ENCODE measurements at regions not wholly inside any gene's neighbourhood (a gene's known extent, or its start where the extent isn't known, plus 50 kb on each side); places are given as distances from the start of the nearest gene placed in this dataset.

DNA sequence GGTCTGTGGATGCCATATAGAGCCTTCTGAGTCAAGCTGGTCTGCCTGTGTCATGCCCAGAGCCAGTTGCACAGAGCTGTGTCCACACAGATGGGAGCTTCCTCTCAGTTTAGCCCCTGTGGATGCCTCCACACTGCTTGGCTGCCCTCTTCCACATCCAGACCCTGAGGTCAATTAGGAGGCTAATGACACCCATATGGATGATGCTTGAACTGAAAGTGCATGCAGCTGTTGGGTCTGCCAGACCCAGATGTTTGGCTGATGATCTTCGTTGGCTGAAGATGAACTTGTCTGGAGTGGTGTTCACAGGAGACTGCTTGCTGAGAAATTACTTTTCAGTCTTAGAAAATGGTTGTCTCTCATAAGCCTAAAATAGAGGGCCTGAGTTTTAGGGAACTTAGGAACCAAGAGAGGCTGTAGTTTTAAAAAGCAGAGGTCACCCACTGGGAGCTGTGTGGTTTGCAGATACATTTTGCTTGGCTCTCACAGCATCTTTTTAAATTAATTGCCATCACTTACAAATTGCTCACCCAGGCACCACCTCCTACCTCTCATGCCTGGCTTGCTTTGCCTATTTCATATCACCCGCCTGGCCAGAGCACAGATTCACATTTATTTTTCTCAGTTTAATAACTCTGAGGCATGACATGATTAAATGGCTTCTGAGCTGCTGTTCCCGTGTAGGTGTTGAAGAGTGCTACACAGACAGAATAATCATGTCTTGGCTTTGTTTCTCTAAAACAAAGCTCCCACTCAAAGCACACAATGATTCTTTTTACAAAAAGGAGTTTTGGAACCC is 176.1 kb downstream of the MINAR1 start:
- no peaks in the 10 kb centered on the region for H3K9me3 ChIP-seq (ENCODE audit: severe bottlenecking)
- H3K4me1 ChIP-seq (ENCODE audit: insufficient read depth, poor library complexity, severe bottlenecking): no peaks in the 10 kb centered on the region
- H3K36me3 ChIP-seq (ENCODE audit: low read depth): no peaks in the 10 kb centered on the region
- ATAC-seq (ENCODE audit: low read depth): no peak; the same call in 2 of the 3 replicates
- DNase-seq (ENCODE audit: low spot score): no peak
- TF ChIP-seq, protein P1, sequence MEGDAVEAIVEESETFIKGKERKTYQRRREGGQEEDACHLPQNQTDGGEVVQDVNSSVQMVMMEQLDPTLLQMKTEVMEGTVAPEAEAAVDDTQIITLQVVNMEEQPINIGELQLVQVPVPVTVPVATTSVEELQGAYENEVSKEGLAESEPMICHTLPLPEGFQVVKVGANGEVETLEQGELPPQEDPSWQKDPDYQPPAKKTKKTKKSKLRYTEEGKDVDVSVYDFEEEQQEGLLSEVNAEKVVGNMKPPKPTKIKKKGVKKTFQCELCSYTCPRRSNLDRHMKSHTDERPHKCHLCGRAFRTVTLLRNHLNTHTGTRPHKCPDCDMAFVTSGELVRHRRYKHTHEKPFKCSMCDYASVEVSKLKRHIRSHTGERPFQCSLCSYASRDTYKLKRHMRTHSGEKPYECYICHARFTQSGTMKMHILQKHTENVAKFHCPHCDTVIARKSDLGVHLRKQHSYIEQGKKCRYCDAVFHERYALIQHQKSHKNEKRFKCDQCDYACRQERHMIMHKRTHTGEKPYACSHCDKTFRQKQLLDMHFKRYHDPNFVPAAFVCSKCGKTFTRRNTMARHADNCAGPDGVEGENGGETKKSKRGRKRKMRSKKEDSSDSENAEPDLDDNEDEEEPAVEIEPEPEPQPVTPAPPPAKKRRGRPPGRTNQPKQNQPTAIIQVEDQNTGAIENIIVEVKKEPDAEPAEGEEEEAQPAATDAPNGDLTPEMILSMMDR (IDR thresholded peaks at IDR 0.05; ENCODE audit: poor library complexity, severe bottlenecking): no peak
- no peak overlapping the region for H3K4me3 ChIP-seq (ENCODE audit: severe bottlenecking)
- H3K27ac ChIP-seq (ENCODE audit: poor library complexity, severe bottlenecking): no peak overlapping the region
- H3K27me3 ChIP-seq (ENCODE audit: insufficient read depth, poor library complexity, severe bottlenecking): peaks cover 66% of the 10 kb centered on the region

DNA sequence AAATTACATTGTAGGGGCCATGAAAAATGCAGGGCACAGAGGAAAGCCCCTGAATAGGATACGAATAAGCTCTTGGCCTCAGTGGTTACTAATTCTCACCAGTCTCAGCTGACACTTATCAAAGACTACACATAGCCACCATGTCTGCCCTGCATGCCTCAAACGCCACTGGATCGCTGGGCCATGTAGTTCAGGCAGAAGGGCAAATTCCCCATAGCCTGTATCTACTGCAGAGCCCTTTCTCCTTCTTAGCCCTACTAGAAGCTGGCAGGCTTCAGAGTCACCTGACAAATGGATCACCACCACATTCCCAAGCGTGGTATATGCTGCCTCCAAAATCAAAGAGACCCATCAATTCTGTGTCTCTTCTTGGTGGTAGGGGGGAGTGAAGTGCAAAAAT is 177.4 kb downstream of the MINAR1 start:
- TF ChIP-seq, protein P1 (IDR thresholded peaks at IDR 0.05; ENCODE audit: poor library complexity, severe bottlenecking): no peak
- no peak overlapping the region for H3K27ac ChIP-seq (ENCODE audit: poor library complexity, severe bottlenecking)
- H3K9me3 ChIP-seq (ENCODE audit: severe bottlenecking): no peaks in the 10 kb centered on the region
- H3K36me3 ChIP-seq (ENCODE audit: low read depth): no peaks in the 10 kb centered on the region
- no peak overlapping the region for H3K4me3 ChIP-seq (ENCODE audit: severe bottlenecking)
- ATAC-seq (ENCODE audit: low read depth) (no peak), DNase-seq (ENCODE audit: low spot score) (no peak)
- no peaks in the 10 kb centered on the region for H3K4me1 ChIP-seq (ENCODE audit: insufficient read depth, poor library complexity, severe bottlenecking)
- H3K27me3 ChIP-seq (ENCODE audit: insufficient read depth, poor library complexity, severe bottlenecking): peaks cover 63% of the 10 kb centered on the region

DNA sequence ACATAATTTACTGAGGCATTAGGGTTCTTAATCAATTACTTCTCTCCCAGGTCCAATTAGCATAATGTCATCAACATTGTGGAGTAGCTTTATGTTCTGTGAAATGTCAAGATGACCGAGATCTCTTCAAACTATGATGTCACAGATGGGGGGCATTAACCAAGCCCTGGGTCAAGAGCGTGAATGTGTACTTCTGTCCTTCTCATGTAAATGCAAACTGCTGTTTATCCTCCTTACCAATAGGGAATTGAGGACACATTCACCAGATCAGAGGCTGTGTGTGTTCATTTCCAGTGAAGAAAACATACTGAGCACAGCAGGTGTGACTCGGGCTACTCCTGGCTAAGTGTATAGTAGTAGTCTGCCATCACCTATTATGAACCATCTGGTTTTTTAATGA is 177.9 kb downstream of the MINAR1 start:
- Histone ChIP-seq H3K27ac (ENCODE audit: poor library complexity, severe bottlenecking) (no peak overlapping the region), H3K4me1 (ENCODE audit: insufficient read depth, poor library complexity, severe bottlenecking) (no peaks in the 10 kb centered on the region), H3K4me3 (ENCODE audit: severe bottlenecking) (no peak overlapping the region), H3K27me3 (ENCODE audit: insufficient read depth, poor library complexity, severe bottlenecking) (peaks cover 58% of the 10 kb centered on the region), H3K36me3 (ENCODE audit: low read depth) (no peaks in the 10 kb centered on the region), H3K9me3 (ENCODE audit: severe bottlenecking) (no peaks in the 10 kb centered on the region)
- ATAC-seq (ENCODE audit: low read depth) (no peak), DNase-seq (ENCODE audit: low spot score) (no peak)
- TF ChIP-seq, protein P1 (IDR thresholded peaks at IDR 0.05; ENCODE audit: poor library complexity, severe bottlenecking): no peak

DNA sequence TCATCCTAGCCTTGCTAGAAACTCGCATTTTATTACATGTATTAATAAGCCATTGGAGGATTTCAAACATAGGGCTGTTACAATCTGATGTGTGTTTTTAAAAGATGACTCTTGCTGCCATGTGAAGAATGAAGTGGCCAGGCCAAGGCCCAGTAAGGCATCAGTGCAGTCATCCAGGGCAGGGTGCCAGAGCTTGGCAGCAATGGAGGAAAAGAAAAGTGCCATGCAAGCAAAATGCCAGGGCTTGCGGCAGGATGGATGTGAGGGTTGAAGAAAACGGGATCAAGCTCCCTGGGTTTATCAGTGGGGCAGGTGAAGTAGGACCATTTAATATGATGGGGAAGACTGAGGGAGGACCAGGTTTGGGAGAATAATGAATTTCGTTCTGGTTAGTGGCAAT is 183.6 kb downstream of the MINAR1 start:
- ATAC-seq (ENCODE audit: low read depth) (no peak), DNase-seq (ENCODE audit: low spot score) (no peak)
- TF ChIP-seq, protein P1 (IDR thresholded peaks at IDR 0.05; ENCODE audit: poor library complexity, severe bottlenecking): no peak
- Histone ChIP-seq H3K36me3 (ENCODE audit: low read depth) (no peaks in the 10 kb centered on the region), H3K27ac (ENCODE audit: poor library complexity, severe bottlenecking) (no peak overlapping the region), H3K4me1 (ENCODE audit: insufficient read depth, poor library complexity, severe bottlenecking) (no peaks in the 10 kb centered on the region), H3K27me3 (ENCODE audit: insufficient read depth, poor library complexity, severe bottlenecking) (peaks cover 29% of the 10 kb centered on the region), H3K9me3 (ENCODE audit: severe bottlenecking) (no peaks in the 10 kb centered on the region), H3K4me3 (ENCODE audit: severe bottlenecking) (no peak overlapping the region)

DNA sequence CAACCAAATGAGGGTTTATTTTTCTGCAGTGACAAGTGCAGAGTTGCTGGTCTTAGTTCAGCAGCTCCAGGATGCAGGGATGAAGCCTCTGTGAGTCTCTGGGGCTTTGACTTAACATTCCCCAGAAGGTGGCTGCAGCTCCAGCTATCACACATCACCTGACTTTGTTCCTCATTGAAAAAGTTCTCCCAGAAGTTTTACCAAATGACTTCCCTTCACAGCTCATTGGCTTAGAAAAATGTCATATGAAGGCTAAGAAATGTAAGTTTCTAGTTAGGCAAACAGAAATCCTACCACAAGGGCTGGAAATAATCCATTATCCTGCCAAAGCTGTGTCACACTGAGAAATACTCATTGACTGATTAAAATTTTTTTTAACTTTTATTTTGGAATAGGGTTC is 184.9 kb downstream of the MINAR1 start:
- no peak overlapping the region for H3K4me3 ChIP-seq (ENCODE audit: severe bottlenecking)
- ATAC-seq (ENCODE audit: low read depth): no peak
- H3K36me3 ChIP-seq (ENCODE audit: low read depth): no peaks in the 10 kb centered on the region

More for the DNA sequence above, 184.9 kb downstream of the MINAR1 start:
- Histone ChIP-seq H3K27ac (ENCODE audit: poor library complexity, severe bottlenecking) (no peak overlapping the region), H3K4me1 (ENCODE audit: insufficient read depth, poor library complexity, severe bottlenecking) (no peaks in the 10 kb centered on the region), H3K9me3 (ENCODE audit: severe bottlenecking) (no peaks in the 10 kb centered on the region), H3K27me3 (ENCODE audit: insufficient read depth, poor library complexity, severe bottlenecking) (peaks cover 36% of the 10 kb centered on the region)
- TF ChIP-seq, protein P1 (IDR thresholded peaks at IDR 0.05; ENCODE audit: poor library complexity, severe bottlenecking): no peak
- no peak for DNase-seq (ENCODE audit: low spot score)
